Panc1 (cell line): ENCODE measurements at regions not wholly inside any gene's neighbourhood (a gene's known extent, or its start where the extent isn't known, plus 50 kb on each side); places are given as distances from the start of the nearest gene placed in this dataset.

Experiments
- ATAC-seq: fragments of 200-7000 bp; cut with Tn5 transposase; 2 replicates; pipeline ENCODE4 v1.9.1; 2020; ENCODE audit warnings: mild to moderate bottlenecking, moderate library complexity
- BruUV-seq: library from RNA; stranded (reverse); fragments of 400-500 nt; replicated peaks from 2 replicates; lab custom pipeline; 2021; lab: Mats Ljungman, UMichigan
- CTCF ChIA-PET: fragments of 300-600 bp; sonication (Branson Sonifier 250); formaldehyde crosslinking; loops from one replicate; lab custom pipeline; 2022; ENCODE audit warnings: antibody characterized with exemption; lab: Charles Lee
- POLR2A ChIA-PET: fragments of 300-600 bp; sonication (Branson Sonifier 250); formaldehyde crosslinking; loops from one replicate; lab custom pipeline; 2022; ENCODE audit warnings: antibody characterized with exemption; lab: Charles Lee
- DNase-seq: peaks from one replicate; pipeline ENCODE4 v3.0.0-alpha.2; 2010; ENCODE audit warnings: low read depth, low spot score
- H3K27ac ChIP-seq: 2 replicates; pipeline ENCODE4 v1.5.1; 2011; ENCODE audit warnings: mild to moderate bottlenecking, low read length, inconsistent platforms
- H3K27me3 ChIP-seq: fragments of 200-500 bp; sonication (Bioruptor generic); 2 replicates; pipeline ENCODE4 v1.6.0; 2014; ENCODE audit warnings: low read length, inconsistent platforms; ENCODE audit not compliant: control insufficient read depth, insufficient read depth
- H3K36me3 ChIP-seq: fragments of 200-500 bp; sonication (Bioruptor generic); 2 replicates; pipeline ENCODE4 v1.5.1; 2014; ENCODE audit warnings: inconsistent platforms, mild to moderate bottlenecking, low read length, moderate library complexity; ENCODE audit not compliant: control insufficient read depth, insufficient read depth
- H3K4me1 ChIP-seq: 2 replicates; pipeline ENCODE4 v1.5.1; 2011; ENCODE audit warnings: inconsistent platforms, mild to moderate bottlenecking, low read length, moderate library complexity; ENCODE audit not compliant: control insufficient read depth, insufficient read depth
- H3K4me3 ChIP-seq, 2 experiments: 2 replicates each; pipeline ENCODE4 v1.5.1; 2011 to 2012; ENCODE audit warnings: low read depth in 2 of 2, low read length in 2 of 2, mild to moderate bottlenecking in 2 of 2, inconsistent platforms in 1 of 2, moderate library complexity in 1 of 2
- H3K9me3 ChIP-seq: fragments of 200-500 bp; sonication (Bioruptor generic); 2 replicates; pipeline ENCODE4 v1.5.1; 2014; ENCODE audit warnings: low read depth, mild to moderate bottlenecking, inconsistent platforms, low read length, moderate library complexity; ENCODE audit not compliant: control insufficient read depth, insufficient read depth
- CTCF ChIP-seq: fragments of 450-650 bp; IDR thresholded peaks from 2 replicates; pipeline ENCODE4 v1.5.1; 2017; ENCODE audit warnings: mild to moderate bottlenecking
- POLR2AphosphoS5 ChIP-seq: IDR thresholded peaks from 2 replicates; pipeline ENCODE4 v1.6.1; 2012; ENCODE audit warnings: mild to moderate bottlenecking, low read depth, low read length, moderate library complexity
- REST ChIP-seq, 2 experiments: IDR thresholded peaks; 2 replicates each; pipeline ENCODE4 v1.6.1; 2011 to 2012; ENCODE audit warnings: low read depth in 2 of 2, control low read depth in 1 of 2, low read length in 1 of 2, mild to moderate bottlenecking in 1 of 2, moderate library complexity in 1 of 2; ENCODE audit not compliant: insufficient read depth in 1 of 2
- SIN3A ChIP-seq: IDR thresholded peaks from 2 replicates; pipeline ENCODE4 v1.6.1; 2012; ENCODE audit warnings: low read depth, mild to moderate bottlenecking, low read length, moderate library complexity, borderline replicate concordance; ENCODE audit not compliant: insufficient read depth
- TCF7L2 ChIP-seq: IDR thresholded peaks from 2 replicates; pipeline ENCODE4 v1.6.1; 2011; ENCODE audit warnings: mild to moderate bottlenecking, low read depth, low read length, inconsistent platforms
- in situ Hi-C: cut with HindIII; loops from 2 replicates; pipeline ENCODE4 v1.10.0; 2016; ENCODE audit warnings: low sequenced_read_pairs, low pct_unique_long_range_greater_than_20kb
- intact Hi-C: fragments of 100-400 bp; cut with micrococcal nuclease; formaldehyde crosslinking; loops from one replicate; pipeline ENCODE4 v1.10.0; 2022; ENCODE audit not compliant: unreplicated experiment

GRCh38 chr3:3447641-3448040 is 268.1 kb upstream of the CRBN start:
- POLR2A ChIA-PET, result no interaction called here
- BruUV-seq, result no TSS peak
- no peak overlapping the region for H3K27ac ChIP-seq
- no peak for DNase-seq
- no peak for ATAC-seq
- CTCF ChIA-PET, result no interaction called here
- no peaks in the 10 kb centered on the region for H3K27me3 ChIP-seq
- H3K9me3 ChIP-seq, result no peaks in the 10 kb centered on the region
- no peaks in the 10 kb centered on the region for H3K4me1 ChIP-seq
- H3K4me3 ChIP-seq, result no peak overlapping the region
- in situ Hi-C loops, result no loop called here
- intact Hi-C loops, result no loop called here
- no peaks in the 10 kb centered on the region for H3K36me3 ChIP-seq
- TF ChIP-seq TCF7L2 (no peak), SIN3A (no peak), POLR2AphosphoS5 (no peak), REST (IDR thresholded peaks at IDR 0.05; ENCODE audit: insufficient read depth in 1 of 2, low read depth in 2 of 2, low read length in 1 of 2) (no peak), CTCF (no peak)

GRCh38 chr3:3446251-3446650 is 266.8 kb upstream of the CRBN start:
- in situ Hi-C loops, result no loop called here
- CTCF ChIA-PET, result no interaction called here

More at GRCh38 chr3:3446251-3446650, 266.8 kb upstream of the CRBN start:
- no peak for DNase-seq
- Histone ChIP-seq H3K4me1 (no peaks in the 10 kb centered on the region), H3K27me3 (no peaks in the 10 kb centered on the region), H3K4me3 (no peak overlapping the region), H3K27ac (no peak overlapping the region), H3K9me3 (no peaks in the 10 kb centered on the region), H3K36me3 (no peaks in the 10 kb centered on the region)
- intact Hi-C loops, result no loop called here
- POLR2A ChIA-PET, result no interaction called here
- no TSS peak for BruUV-seq
- TF ChIP-seq SIN3A, result no peak
- TF ChIP-seq REST (IDR thresholded peaks at IDR 0.05; ENCODE audit: insufficient read depth in 1 of 2, low read depth in 2 of 2, low read length in 1 of 2), result no peak
- TF ChIP-seq POLR2AphosphoS5, result no peak
- TF ChIP-seq TCF7L2, result no peak
- TF ChIP-seq CTCF, result no peak
- ATAC-seq, result no peak
